LHCN-M2 (cell line): ENCODE measurements at regions not wholly inside any gene's neighbourhood (a gene's known extent, or its start where the extent isn't known, plus 50 kb on each side); places are given as distances from the start of the nearest gene placed in this dataset.
"Not testable (repeated sequence)": the region's sequence is repeated elsewhere in the genome, so short reads cannot be mapped to it uniquely, and the experiment has no call there.

ENCODE experiments used
- DNase-seq: peaks from one replicate; pipeline ENCODE4 v3.0.0-alpha.2; 2012; ENCODE audit warnings: low read depth

DNA sequence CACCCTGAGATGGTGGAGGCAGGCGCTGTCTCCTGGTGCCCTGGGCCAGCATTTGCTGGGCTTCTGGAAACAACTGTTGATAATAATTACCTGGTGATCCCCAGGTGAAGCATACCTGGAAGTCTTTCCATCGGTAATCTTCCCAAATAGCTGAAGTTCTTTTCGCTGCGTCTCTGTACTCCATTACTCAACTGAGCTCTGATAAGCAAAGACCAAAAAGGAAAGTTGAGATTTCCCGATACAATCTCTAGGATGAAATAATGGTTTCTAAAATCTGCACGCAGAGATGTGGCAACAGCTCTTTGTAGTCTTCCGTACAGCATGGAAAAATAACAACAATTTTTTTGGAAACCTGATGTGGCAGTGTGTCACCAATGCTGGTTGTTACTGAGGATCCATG is 226.5 kb downstream of the GATA3 start:
- DNase-seq = no peak

DNA sequence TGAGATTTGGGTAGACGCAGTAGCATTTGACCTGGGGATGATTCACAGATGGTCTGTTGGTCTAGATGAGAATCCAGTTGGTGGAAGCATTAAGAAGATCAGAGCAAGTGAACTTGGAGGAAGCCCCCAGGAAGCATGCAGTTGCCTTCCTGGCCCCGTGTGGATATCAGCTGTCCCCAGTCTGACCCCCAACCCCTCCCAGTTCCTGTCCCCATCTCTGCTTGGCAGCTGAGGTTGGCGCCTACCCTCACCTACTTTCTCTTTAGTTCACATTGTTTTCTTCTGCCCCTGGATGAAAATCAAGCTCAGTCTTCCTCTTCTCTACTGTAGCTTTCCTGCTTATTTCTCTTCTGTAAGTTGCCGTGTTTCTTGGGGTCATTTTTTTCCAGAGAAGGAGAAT is 227.9 kb downstream of the GATA3 start:
- no peak for DNase-seq

DNA sequence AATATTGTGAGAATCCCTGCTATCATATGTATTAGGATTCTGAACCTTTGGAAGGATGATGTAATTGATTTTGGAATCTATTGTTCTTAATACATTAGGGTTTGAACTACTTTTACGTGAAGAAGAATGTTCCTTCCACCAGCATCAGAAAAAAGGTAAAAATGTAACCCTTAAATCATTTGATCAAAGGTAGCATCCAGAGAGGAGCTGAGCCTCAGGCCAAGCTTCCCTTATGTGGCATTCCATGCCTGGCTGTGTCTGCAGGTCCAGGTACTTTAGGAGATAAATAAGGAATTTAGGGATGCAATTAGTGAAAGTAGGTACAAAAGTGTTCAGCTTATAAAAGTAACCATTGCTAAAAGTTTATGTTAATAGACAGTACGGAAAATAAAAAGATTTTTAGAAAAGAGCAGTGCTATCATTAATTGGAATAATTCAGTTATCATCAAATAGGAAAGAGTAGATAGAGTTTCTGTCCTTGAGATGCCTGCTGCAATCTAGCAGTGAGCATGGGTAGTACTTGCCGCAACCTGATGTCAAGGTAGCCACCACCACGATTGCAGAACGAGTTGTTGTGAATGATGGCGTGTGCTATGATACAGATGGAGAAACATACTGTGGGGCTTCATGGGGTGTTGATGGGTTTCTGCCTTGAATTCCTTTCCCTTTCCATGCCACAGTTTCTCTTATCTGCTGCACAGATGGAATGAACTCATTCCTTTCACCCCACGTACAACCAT is 228.8 kb downstream of the GATA3 start:
- no peak for DNase-seq

DNA sequence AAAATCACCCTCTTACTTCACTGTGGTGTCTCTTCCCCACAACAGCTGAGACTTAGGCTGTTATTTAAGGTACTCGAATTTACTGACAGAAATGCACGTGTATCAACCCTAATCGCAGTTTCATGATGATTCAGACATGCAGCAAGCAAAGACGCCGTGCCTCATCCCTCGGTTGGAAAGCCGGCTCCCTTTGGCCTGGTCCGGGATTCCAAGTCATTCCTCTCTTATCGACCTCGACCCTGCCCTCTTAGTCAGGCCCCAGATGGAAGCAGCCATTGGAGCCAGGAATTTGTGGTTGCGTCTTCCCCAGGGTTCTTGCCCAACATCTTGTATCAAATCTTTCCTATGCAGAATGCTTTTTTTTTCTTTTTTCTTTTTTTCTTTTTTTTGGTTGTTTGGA is 229.5 kb downstream of the GATA3 start:
- DNase-seq = no peak

DNA sequence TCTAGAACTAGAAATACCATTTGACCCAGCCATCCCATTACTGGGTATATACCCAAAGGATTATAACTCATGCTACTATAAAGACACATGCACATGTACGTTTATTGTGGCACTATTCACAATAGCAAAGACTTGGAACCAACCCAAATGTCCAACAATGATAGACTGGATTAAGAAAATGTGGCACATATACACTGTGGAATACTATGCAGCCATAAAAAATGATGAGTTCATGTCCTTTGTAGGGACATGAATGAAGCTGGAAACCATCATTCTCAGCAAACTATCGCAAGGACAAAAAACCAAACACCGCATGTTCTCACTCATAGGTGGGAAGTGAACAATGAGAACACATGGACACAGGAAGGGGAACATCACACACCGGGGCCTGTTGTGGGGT is 231.5 kb downstream of the GATA3 start:
- not testable (repeated sequence) for DNase-seq

DNA sequence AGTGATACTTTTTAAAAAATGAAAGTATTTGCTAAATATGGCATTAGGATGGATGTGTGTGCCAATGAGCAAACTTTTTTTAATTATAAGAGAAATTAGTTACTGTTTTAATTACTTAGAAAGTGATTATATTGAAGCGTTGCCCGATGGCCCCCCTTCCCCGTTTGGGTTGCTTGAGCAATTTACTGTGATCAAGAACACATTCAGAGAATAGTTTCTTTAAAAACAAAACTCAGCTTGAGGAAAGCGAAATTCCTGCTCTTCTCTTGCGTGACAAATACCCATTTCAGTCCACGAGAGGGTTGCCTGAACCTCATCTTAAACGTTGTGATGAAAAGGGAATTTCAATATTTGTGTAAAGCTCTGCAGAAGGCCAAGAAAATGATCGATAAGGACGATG is 234.1 kb downstream of the GATA3 start:
- DNase-seq = no peak

DNA sequence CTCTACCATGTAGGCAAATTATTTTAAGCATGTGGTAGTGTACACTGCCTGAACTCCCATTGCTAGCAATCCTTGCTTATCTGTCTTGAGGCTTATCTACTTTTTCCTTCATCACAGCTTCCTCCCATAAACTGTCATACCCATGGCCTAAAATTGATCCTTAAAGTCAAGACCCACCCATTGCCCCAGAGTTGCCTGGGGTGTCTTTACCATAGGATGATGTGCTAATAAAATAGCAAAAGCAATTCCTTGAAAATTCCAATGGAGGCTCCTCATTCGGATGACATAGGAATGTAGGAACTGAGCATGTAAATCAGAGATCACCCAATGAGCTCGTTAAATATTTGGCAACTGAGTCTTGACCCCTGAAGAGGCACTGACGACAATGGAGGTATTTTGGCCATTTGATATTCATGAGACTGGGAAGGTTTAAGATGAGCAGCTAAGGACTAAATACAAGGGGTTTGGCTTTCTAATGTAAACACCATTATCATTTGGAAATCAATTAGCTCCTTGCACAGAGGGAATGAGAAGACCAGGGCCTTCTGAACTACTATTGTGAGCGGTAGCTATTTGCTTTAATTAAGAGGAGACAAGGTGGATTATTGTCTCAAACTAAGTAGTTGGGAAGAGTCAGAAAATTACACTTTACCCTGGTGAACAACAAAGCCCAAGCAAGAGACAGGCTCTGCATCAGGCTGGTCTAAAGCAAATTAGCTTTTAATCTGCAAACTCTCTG is 234.9 kb downstream of the GATA3 start:
- DNase-seq = no peak

DNA sequence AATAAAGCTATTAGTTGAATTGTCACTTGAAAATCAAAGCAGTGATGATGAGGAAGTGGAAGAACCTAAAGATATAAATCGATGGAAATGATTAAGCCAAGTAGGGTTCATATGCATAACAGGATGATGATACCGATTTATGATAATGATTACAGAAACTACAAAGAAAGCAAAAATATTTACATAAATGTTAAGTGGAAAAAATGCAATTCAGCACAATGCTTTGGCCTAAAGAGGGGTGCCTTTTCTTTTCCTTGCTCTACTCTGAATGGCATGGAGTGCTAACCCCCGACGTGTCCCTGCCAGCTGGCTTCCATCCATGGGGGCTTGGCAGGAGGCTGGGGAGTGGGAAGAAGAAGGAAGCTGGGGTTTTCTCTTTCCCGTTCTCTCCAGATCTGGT is 240.3 kb downstream of the GATA3 start:
- no peak for DNase-seq

DNA sequence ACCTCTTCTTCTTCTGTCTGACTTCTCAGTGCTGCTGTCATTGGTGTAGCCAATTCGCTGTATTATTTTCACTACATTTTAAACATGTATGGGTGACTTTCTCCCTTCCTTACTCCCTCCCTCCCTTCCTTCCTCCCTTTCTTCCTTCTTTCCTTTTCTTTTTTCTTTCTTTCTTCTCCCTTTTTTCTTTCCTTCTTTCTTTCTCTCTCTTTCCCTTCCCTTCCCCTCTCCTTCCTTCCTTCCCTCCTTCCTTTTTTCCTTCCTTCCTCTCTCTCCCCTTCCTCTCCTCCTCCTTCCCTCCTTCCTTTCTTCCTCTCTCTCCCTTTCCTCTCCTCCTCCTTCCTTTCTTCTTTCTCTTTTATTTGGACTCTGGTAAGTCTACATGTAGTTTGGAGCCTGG is 240.8 kb downstream of the GATA3 start:
- DNase-seq = no peak

DNA sequence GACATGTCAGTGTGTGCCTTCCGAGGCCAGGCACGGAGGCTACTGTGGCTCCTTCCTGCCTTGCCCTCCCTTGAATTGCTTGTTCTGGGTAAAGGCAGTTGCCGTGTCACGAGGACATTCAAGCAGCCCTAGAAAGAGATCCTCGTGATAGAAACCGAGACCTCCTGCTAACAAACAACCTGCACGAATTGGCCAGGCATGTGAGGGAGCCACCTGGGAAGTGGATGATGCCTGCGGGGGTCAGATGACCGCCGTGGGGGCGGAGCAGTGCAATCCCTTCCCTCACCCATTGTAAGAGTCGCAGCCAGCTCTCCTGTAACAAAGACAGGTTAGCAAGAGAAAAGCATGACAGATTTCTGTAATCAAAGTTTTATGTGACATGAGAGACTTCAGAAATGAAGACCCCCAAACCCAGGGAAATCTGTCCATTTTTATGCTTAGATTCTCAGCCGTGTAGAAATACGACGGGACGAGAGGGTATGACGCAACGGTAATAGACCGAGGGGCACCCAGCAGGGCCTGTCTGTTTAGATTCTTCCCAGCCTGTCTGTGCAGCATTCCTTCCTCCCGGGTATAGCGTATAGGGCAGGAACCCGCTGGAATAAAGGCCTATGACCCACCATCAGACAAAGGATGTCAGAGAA is 241.7 kb downstream of the GATA3 start:
- no peak for DNase-seq

DNA sequence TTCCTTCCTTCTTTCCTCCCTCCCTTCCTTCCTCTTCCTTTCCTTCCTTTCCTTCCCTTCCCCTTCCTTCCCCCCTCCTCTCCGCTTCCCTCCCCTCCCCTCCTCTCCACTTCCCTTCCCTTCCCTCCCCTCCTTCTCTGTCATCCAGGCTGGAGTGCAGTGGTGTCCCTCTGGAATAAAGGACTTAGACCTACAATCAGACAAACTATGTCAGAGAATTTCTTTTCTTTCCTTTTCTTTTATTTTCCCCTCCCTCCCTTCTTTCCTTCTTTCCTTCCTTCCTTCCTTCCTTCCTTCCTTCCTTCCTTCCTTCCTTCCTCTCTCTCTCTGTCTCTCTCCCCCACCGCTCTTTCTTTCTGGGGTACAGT is 242.2 kb downstream of the GATA3 start:
- no peak for DNase-seq

DNA sequence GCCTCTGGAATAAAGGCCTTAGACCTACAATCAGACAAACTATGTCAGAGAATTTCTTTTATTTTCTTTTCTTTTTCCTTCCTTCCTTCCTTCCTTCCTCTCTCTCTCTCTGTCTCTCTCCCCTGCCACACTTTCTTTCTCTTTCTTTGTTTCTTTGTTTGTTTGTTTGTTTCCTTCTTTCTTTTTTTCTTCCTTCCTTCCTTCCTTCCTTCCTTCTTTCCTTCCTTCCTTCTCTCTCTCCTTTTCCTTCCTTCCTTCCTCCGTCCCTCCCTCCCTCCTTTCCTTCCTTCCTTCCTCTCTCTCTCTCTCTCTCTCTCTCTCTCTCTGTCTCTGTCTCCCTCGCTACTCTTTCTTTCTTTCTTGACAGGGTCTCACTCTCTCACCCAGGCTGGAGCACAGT is 242.6 kb downstream of the GATA3 start:
- no peak for DNase-seq

DNA sequence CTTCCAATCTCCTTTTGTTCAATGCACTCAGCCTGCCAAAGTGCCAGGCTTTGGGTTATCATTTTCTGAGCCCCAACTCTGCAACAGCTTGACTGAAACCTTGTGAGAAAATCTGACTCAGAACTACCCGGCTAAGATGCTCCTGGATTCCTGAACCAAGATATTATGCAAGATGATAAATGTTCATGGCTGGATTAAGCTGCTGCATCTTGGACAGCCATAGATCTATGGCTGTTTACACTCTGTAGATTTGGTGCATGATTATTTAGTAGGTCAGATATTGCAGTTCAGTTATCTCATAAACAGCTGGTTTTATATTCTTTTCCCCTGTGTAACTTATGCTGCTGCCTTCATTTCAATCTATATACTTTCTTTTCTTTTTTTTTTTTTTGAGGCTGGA is 243.5 kb downstream of the GATA3 start:
- no peak for DNase-seq

DNA sequence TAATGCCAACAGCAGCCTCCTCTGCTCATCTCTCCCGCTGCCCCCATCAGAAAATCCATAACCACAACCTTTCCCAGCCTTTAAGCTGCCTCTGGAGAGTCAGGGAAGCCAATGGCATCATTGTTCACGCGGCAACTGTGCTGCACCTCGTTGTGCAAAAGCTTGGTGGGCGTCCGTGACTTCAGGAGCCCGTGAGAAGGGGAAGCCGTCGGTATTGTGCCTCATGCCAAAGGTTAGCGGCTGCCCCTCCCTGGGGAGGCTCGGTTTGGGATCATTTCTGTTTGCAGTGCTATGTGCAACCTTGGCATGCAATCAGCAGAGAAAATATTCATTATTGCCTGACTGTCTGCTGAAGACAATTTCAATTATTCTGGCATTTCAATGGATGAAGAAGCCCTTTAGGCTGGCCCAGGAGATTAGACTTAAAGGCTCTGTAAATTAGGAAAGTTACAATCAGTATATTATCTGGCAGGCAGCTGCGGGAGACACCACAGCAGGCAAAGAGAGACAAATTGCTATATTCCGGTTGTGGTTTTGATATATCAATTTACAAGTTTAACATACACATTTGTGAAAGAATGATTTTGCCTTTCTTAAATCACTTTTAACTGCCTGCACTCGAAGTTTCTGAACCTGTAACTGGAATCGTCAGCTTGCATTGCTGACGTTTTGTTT is 244.5 kb downstream of the GATA3 start:
- no peak for DNase-seq

DNA sequence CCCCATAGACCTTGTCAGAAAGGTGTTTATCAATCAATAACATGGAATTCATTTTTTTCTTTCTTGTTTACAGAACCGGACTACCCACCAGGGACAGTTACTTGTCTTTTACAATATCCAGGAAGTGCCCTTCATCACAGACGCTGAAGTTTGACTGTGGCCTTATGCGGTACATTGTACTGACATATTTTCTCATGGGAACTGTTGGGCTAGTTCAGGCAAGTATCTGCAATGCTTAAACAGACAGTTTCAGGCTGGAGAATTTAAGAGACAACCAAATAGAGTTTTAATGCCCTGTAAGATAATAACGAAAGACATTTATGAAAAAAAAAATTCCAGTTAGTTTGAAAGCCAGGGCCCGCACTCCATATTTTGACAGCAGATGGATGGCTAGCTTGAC is 246.4 kb downstream of the GATA3 start:
- no peak for DNase-seq

DNA sequence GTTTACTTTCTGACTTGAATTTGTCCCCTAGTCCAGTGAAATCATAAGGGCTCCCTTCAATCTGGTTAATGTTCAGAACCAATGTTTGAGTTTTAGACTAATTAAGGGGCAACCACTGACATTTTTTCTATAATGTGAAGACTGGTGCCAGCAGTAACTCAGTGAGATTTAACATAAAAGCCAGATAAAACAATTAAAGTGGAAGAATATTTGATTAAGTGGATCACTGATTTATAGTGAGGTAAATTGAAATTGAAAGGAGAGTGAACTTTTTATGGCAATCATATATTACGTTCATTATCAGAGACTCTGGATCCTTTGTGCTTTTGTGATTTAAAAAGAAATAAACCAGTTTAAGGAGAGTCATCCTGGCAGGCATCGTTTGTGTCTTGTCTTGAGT is 246.8 kb downstream of the GATA3 start:
- no peak for DNase-seq

DNA sequence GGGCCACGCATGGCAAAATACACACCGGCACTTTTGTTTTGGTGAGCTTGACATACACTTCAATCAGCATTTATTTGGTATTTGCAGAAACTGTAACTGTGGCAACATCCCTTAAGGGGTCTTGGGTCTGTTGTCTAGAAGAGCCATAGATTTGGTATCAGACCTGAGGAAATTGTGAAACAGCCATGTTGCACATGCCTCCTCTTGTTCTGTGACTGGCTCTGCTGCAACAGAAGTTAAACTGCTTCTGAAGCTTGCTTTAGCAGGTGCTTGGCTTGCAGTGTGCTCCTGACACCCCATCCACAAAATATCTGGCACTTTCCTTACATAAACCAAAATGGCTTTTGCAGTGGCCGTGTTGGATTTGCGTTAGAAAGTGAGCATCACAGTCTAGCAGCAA is 247.3 kb downstream of the GATA3 start:
- DNase-seq = no peak

DNA sequence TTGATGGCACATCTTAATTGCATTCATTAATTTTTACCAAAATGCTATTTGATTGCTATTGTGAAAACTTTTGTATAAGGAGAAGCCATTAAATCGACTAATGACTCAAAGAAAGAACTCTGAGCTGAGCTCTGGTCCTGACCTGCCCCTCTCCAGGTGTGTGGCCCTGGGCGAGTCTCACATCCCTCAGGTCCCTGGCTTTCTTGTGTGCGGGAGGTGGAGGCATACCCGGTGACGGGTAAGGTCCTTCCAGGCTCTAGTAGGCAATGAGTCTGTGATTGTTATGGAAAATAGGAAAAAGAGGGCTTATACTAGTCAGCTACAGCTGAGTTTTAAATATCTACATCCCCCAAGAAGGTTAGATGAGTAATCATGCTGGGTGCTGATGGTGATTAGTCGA is 248.1 kb downstream of the GATA3 start:
- DNase-seq = no peak

DNA sequence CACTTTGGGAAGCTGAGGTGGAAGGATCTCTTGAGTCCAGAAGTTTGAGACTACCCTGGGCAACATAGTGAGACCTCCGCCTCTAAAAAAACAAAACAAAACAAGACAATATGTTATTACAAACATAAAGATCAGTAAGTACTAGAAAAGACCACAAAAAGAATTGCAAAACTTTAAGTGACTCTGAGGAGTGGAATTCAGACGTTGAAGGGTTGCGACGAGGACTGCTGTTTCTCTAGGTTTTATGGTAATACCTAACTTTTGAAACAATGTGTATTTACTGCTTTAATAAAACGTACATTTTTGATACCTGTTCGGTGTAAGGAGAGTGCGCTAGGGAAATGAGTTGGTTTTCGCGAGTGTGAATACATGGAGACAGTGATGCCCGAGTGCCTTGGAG is 250.4 kb downstream of the GATA3 start:
- DNase-seq = no peak

DNA sequence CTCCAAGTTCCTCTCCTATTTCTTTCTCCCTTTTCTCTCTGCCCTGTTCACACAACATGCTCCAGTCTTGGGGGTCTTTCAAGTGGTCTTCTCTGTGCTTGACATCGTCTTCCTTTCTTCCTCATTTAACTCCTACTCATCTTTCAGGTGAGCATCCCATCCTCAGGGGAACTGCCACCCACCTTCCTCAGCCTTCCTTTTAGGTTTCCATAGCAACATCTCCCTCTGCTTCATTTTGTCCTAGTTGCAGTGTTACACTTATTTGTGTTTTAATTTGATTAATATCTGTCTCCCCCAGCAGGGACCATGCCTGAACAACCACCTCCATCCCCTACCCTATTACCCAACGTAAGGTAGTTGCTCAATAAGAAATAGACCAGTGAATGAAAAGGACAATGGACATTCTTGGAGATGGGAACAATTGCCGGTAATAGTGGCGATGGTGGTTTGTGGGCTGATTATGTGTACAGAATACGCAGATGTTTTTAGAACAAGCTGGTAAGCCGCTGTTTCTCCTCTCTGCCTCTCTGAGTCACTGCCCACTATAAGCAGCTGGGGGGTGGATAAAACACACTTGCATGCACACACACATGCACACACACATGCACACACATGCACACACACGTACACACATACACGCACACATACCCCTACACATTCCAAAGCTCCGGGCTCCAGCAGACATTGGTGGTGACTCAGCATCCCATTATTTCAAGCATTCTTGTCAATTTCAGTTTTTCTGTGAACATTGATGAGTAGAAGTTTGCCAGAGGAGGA is 251.6 kb downstream of the GATA3 start:
- no peak for DNase-seq

DNA sequence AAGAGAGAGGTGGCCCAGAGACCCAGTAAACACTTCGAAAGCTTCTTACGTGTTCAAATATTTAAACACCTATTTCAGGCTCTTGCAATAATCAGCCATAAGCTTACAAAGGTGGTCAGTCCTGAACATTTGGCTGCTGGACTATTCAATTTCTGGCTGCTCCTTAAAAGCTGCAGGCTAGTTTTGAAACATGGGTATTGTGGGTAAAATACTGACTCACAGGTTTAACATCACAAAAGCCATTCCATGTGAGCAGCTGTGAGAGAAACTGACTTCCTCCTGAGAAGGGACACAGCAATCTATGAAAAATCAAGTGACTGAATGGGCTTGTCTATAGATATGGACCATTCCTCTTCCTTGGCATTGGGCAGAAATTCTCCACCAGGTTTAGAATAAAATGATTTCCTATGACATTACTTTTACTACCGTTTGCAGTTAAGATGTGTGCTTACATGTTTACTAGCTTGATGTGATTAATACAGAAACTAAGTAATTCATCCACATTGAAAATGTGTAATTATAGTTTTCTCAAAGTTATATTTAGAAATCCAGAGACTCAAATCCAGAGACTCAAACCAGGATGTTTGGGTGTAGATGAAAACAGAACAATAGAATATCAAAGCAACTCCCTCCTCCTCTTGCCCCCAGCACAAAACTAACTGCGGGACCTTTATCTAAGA is 252.3 kb downstream of the GATA3 start:
- no peak for DNase-seq
